Cardiac muscle cell (in vitro differentiated cells and primary cell): ENCODE measurements at regions not wholly inside any gene's neighbourhood (a gene's known extent, or its start where the extent isn't known, plus 50 kb on each side); places are given as distances from the start of the nearest gene placed in this dataset.

Source experiments
- DNase-seq, 2 donors: peaks; one replicate each; pipeline versions ENCODE4 v3.0.0 to v3.0.0-alpha.2; 2010 to 2017; ENCODE audit warnings: low read depth in 1 of 2, low spot score in 1 of 2
- H3K27ac ChIP-seq: fragments of 200-600 bp; sonication (generic); 2 replicates; pipeline ENCODE4 v1.5.1; 2016
- H3K27me3 ChIP-seq: fragments of 200-600 bp; sonication (generic); 2 replicates; pipeline ENCODE4 v1.6.0; 2016; ENCODE audit warnings: control low read depth
- H3K36me3 ChIP-seq: fragments of 200-600 bp; sonication (generic); 2 replicates; pipeline ENCODE4 v1.5.1; 2016; ENCODE audit warnings: control low read depth
- H3K4me1 ChIP-seq: fragments of 200-600 bp; sonication (generic); 2 replicates; pipeline ENCODE4 v1.8.1; 2017; ENCODE audit warnings: low read depth, mild to moderate bottlenecking, mixed run types
- H3K4me3 ChIP-seq: fragments of 200-600 bp; sonication (generic); 2 replicates; pipeline ENCODE4 v1.5.1; 2016; ENCODE audit warnings: mild to moderate bottlenecking
- H3K9me3 ChIP-seq: fragments of 200-600 bp; sonication (generic); 2 replicates; pipeline ENCODE4 v1.5.1; 2017; ENCODE audit warnings: low read depth, mild to moderate bottlenecking, control low read depth
- CTCF ChIP-seq: IDR thresholded peaks from 2 replicates; pipeline ENCODE4 v1.5.1; 2012; ENCODE audit warnings: low read depth, mild to moderate bottlenecking, low read length

- H3K4me3 ChIP-seq = no peak overlapping the region
- peaks cover 4% of the 10 kb centered on the region for H3K4me1 ChIP-seq
- H3K27me3 ChIP-seq = no peaks in the 10 kb centered on the region
- no peaks in the 10 kb centered on the region for H3K36me3 ChIP-seq
- DNase-seq = no peak
- TF ChIP-seq CTCF = no peak
- H3K9me3 ChIP-seq = no peaks in the 10 kb centered on the region
- H3K27ac ChIP-seq = no peak overlapping the region
Observed at GRCh38 chr1:157272729-157273524, 134.7 kb upstream of the ETV3 start.

GRCh38 chr1:157272264-157272663 is 134.1 kb upstream of the ETV3 start:
- H3K27ac ChIP-seq = no peak overlapping the region
- H3K4me3 ChIP-seq = no peak overlapping the region
- no peak for DNase-seq
- peaks cover 4% of the 10 kb centered on the region for H3K4me1 ChIP-seq
- H3K27me3 ChIP-seq = no peaks in the 10 kb centered on the region
- no peaks in the 10 kb centered on the region for H3K9me3 ChIP-seq
- H3K36me3 ChIP-seq = no peaks in the 10 kb centered on the region
- TF ChIP-seq CTCF = no peak

- Histone ChIP-seq H3K36me3 (no peaks in the 10 kb centered on the region), H3K4me1 (peaks cover 4% of the 10 kb centered on the region), H3K27me3 (no peaks in the 10 kb centered on the region), H3K27ac (no peak overlapping the region), H3K4me3 (no peak overlapping the region), H3K9me3 (no peaks in the 10 kb centered on the region)
- no peak for DNase-seq
- no peak for TF ChIP-seq CTCF
Observed at GRCh38 chr1:157270705-157271274, 132.6 kb upstream of the ETV3 start.

- no peaks in the 10 kb centered on the region for H3K9me3 ChIP-seq
- no peaks in the 10 kb centered on the region for H3K27me3 ChIP-seq
- no peaks in the 10 kb centered on the region for H3K4me1 ChIP-seq
- TF ChIP-seq CTCF = no peak
- no peak overlapping the region for H3K4me3 ChIP-seq
- H3K36me3 ChIP-seq = no peaks in the 10 kb centered on the region
- no peak overlapping the region for H3K27ac ChIP-seq
- DNase-seq = no peak
Observed at GRCh38 chr1:157269656-157270375, 131.6 kb upstream of the ETV3 start.

GRCh38 chr1:157262891-157263290 is 124.7 kb upstream of the ETV3 start:
- Histone ChIP-seq H3K27ac (no peak overlapping the region), H3K4me3 (no peak overlapping the region), H3K36me3 (no peaks in the 10 kb centered on the region), H3K9me3 (no peaks in the 10 kb centered on the region), H3K4me1 (no peaks in the 10 kb centered on the region), H3K27me3 (no peaks in the 10 kb centered on the region)
- TF ChIP-seq CTCF = no peak
- DNase-seq = no peak
